Glomerular visceral epithelial cell (primary cell): ENCODE measurements at regions not wholly inside any gene's neighbourhood (a gene's known extent, or its start where the extent isn't known, plus 50 kb on each side); places are given as distances from the start of the nearest gene placed in this dataset.
"Not testable (repeated sequence)": the region's sequence is repeated elsewhere in the genome, so short reads cannot be mapped to it uniquely, and the experiment has no call there.

Source experiments
- DNase-seq: peaks from one replicate; pipeline ENCODE4 v3.0.0-alpha.2; 2016; ENCODE audit errors: extremely low spot score

DNA sequence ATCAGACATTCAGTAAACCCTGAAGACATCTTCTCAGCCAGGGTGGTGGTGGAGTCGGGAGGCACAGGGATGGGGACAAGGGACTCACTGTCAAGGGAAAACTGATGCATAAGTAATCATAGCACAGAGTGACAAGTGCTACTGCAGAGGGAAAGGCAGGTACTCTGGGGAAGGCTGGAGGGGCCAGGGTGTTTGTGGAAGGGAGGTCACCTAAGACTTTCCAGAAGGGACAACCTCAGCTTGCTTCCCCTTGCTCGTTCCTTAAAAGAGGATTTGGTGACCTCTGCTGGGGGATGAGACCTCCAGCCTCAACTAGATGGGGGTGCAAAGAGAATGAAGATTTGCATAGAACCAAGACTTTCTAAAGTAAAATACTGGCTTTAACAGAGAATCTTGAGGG is 99.5 kb downstream of the SLC4A3 start:
- no peak for DNase-seq

DNA sequence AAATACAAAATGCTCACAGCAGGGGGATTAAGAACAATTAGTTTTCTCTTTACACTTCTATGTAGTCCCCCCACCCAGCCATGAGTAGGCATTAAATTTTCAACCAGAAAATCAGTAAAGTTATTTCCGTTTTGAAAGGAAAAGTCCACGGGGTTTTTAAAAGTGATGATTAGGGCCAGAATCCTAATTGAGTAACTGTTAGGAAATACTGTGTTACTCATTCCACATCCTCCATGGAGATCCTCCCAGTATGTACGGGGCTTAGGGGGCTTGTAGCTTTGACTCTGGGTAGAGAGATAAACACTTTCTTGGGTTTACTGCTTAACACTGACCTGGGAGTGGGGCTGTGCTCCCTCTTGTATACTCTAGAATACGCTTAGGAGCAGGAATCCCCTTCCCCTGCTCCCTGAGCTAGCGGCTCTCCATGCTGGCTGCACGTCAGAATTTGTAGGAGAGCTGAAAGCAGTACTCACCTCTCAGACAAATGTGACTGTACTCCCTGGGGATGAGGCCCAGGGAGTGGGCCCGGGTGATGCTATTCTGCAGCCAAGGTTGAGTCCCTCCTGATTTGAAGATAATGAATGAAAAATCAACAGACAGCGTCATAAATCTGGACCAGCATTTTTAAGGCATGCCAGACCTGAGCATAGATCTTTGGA is 100.5 kb downstream of the SLC4A3 start:
- DNase-seq = no peak

DNA sequence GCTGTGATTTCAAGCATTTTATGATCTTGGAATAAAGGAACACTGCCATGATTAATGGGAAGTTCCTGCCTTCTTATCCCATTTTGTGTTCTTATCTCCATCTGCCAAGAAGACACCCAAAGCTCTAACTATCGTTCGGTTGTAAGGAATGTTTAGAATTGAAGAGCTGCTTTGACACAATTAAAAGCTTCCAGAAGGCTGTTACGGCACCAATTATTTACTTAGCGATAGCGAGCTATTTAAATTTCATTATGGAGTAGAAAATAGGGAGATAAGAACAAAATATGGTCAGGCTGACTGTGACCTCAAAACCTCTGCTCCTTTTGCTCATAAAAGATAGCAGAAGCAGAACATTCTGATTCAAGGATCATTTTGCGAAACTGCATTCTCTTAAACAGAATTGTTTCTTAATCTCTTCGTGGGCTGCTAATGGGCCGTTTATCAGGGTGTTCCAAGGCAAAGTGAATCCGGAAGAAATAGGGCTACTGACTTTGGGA is 101.6 kb downstream of the SLC4A3 start:
- DNase-seq = no peak

- no peak for DNase-seq
Measured at GRCh38 chr2:219731173-219731572, 103.7 kb downstream of the SLC4A3 start.

- no peak for DNase-seq
Measured at GRCh38 chr2:219733106-219733505, 105.7 kb downstream of the SLC4A3 start.

GRCh38 chr2:219733746-219734145 is 106.3 kb downstream of the SLC4A3 start:
- DNase-seq = no peak

GRCh38 chr2:219736209-219736608 is 108.8 kb downstream of the SLC4A3 start:
- peak; percentile 74 for DNase-seq

DNA sequence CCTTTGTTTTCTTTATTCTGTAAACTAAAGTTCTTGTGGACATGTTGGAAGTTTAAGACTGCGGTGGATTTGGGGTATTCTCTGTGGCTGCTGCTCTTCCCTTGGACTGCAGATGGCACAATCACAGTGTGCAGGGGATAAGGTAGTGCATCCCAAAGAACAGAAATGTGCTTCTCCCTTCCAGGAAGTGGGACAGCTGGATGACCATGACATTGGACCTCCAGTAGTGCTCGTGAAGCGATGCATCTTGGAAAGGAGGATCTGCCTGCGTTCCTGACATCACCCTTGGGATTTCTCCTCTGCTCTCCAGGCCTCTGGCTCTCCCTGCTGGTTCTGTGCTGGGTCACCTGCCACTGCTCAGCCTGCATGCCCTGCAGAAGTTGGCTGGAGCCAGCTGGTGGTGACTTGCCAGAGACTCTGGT is 109.9 kb downstream of the SLC4A3 start:
- peak; percentile 12 for DNase-seq

DNA sequence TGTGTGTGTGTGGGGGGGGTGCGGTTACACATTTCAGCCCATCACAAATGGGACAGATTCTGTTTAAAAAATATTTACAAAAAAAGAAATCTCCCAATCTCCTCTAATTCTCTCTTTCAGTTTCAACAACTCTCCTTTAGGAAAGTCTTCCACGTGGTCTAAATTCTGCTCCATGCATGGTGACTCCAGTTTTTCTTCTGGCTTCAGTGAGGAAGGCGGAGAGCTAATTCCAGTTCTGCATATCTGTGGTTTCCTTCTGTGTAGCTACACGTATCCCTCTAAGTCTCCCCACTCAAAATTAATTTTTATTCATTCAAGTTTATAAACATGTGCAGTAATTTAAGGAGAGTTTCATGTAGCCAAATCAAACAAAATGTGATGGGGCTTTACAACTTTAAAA is 111.6 kb downstream of the SLC4A3 start:
- DNase-seq = no peak

GRCh38 chr2:219739866-219740440 is 112.5 kb downstream of the SLC4A3 start:
- DNase-seq = no peak

DNA sequence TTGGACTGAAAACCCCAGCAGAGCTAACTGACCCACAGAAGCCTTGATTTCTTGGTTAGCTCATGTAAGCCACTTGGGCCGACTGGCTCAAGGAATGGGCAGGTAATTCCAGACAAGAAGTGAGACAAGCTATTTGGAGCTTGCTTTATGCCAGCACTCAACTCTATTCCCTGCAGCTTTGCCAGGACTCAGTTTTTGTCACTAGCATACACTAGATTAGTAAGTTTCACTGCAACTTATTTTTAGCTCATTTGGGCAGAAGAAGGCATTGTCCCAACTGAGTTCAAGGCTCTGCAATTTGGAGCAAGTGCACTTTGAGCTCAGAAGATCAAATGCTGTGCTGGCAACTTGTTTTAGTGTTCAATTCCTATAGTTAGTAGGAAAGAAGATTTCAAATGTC is 116.1 kb downstream of the SLC4A3 start:
- DNase-seq = no peak

DNA sequence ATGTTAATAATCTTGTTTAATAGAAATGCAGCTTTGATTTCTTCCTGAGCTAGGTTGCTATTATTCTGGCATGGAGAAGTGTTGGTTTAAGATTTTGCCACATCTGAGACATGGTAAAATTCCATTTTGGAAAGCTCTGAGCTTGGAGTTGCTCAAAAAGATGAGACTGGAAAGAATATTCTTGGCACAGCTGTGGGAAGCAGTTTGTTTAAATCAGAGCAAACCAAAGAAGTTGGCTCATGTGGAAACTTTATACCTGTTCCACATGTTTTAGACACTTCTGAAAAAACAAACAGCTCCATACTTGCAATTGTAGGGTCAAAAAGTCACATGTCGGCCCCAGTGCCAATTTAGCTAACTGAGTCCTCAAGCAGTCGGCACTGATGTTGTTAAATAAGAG is 116.6 kb downstream of the SLC4A3 start:
- DNase-seq = no peak

- DNase-seq = no peak
Measured at GRCh38 chr2:219744600-219744999, 117.2 kb downstream of the SLC4A3 start.

DNA sequence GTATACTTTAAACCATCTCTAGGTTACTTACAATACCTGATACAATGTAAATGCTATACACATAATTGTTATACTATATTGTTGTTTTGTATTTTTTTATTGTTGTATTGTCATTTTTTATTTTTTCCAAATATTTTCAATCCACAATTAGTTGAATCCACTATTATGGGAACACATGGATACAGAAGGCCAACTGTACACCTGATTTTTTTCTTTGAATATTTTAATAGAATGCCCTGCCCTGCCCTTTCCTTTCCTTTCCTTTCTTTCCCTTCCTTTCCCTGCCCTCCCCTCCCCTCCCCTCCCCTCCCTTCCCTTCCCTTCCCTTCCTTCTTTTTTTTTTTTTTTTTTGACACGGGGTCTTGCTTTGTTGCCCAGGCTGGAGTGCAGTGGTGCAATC is 120.2 kb downstream of the SLC4A3 start:
- no peak for DNase-seq

DNA sequence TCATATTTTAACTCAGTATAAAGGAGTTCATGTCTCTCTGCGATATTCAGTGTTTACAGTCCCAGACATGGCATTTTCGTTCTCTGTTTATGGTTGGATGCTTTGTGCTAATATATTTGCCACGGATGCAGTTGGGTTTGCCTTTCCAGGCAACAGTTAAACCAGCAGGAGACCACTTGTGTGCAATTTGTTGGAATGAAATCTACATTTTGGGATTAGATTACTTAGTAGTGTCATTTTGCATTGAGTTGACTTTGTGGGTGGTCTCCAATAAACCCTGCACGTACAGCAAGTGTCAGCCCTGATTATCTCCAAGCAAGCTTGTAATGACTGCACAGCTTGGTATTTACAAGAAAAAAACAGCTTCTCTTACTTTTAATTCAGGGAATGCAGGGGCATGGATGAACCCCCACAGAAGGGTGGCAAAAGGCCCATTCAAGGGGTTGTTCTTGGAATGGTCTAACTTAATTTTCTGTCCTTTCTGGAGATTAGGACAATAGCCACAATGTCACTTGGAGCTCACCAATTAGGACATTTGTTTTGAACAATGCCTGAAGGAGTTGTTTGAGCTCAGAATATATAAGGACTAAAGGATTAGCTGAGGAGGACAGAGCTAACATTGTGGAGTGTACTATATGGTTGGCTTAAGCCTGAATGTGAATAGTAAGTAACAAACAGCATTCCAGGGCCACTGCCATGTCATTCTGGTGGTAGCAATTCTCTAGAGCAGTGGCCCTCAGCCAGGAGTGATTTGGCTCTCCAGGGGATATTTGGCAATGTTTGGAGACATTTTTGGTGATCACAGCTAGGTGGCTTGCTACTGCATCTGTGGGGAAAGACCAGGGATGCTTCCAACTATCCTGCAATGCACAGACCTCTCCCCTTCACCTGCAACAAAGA is 121.5 kb downstream of the SLC4A3 start:
- DNase-seq = no peak

GRCh38 chr2:219751121-219751520 is 123.7 kb downstream of the SLC4A3 start:
- not testable (repeated sequence) for DNase-seq

- DNase-seq = peak; percentile 17
Measured at GRCh38 chr2:219752726-219753125, 125.3 kb downstream of the SLC4A3 start.

DNA sequence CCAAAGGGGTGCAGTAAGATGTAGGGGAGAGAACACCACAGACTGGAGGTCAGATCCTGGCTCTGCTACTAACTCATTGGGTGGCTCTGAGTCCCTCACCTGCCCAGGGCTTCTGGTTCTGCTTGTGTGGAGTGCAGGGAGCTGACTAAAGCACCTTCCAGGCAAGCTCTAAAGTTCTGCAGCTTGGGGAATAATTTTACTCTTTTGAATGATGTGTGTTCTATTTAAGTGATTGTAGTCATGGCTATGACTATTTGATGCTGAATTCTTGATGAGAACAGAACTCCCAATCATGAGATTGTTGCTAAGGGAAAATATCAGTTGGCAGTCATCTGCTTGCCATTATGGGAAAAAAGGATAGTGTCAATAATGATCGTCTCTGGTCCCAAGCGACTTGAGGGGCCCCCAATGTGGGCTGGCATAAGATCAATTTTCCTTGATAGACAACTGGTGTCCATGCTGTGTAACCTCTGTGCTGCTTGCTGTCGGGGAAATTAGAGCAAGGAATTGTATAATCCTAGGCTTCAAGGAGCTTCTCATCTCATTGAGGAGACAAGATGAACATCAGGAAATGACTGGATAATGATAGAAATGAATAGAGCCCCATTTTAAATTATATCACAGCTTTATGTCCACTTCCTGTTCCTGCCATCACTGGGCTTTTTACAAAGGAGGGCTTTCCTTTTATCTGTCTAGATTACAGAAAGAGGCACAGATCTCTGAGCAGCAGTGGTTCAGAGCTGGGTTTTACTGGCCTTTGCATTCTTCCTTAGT is 131.7 kb downstream of the SLC4A3 start:
- DNase-seq = no peak

- DNase-seq = no peak
Measured at GRCh38 chr2:219759801-219760200, 132.4 kb downstream of the SLC4A3 start.

- DNase-seq = no peak
Measured at GRCh38 chr2:219765231-219765911, 137.9 kb downstream of the SLC4A3 start.

- no peak for DNase-seq
Measured at GRCh38 chr2:219766658-219767057, 139.2 kb downstream of the SLC4A3 start.
